Epithelial cell of esophagus (primary cell): ENCODE measurements at regions not wholly inside any gene's neighbourhood (a gene's known extent, or its start where the extent isn't known, plus 50 kb on each side); places are given as distances from the start of the nearest gene placed in this dataset.

Source experiments
- DNase-seq: peaks from one replicate; pipeline ENCODE4 v3.0.0; 2010; ENCODE audit warnings: low read depth
- H3K4me3 ChIP-seq: 2 replicates; pipeline ENCODE4 v1.5.1; 2011; ENCODE audit warnings: mild to moderate bottlenecking, low read length, control low read depth
- CTCF ChIP-seq: IDR thresholded peaks from 2 replicates; pipeline ENCODE4 v1.5.1; 2011; ENCODE audit warnings: low read depth, mild to moderate bottlenecking, low read length, control low read depth, inconsistent platforms; ENCODE audit not compliant: insufficient read depth; ENCODE audit errors: missing control alignments

GRCh38 chr2:81903534-81903933 is 1599.0 kb upstream of the LRRTM1 start:
- no peak for DNase-seq
- H3K4me3 ChIP-seq: no peak overlapping the region
- no peak for TF ChIP-seq CTCF

GRCh38 chr2:81901017-81901416 is 1596.5 kb upstream of the LRRTM1 start:
- DNase-seq: peak; percentile 7
- no peak overlapping the region for H3K4me3 ChIP-seq

GRCh38 chr2:81895620-81896250 is 1591.2 kb upstream of the LRRTM1 start:
- H3K4me3 ChIP-seq: no peak overlapping the region
- DNase-seq: no peak
- TF ChIP-seq CTCF: no peak

More at GRCh38 chr2:81901017-81901416, 1596.5 kb upstream of the LRRTM1 start:
- TF ChIP-seq CTCF: peak; percentile 4

- peak; percentile 1 for DNase-seq
- H3K4me3 ChIP-seq: no peak overlapping the region
- no peak for TF ChIP-seq CTCF
Measured at GRCh38 chr2:81894451-81894990, 1590.0 kb upstream of the LRRTM1 start.

- no peak for TF ChIP-seq CTCF
- no peak overlapping the region for H3K4me3 ChIP-seq
- no peak for DNase-seq
Measured at GRCh38 chr2:81876624-81877023, 1572.1 kb upstream of the LRRTM1 start.

GRCh38 chr2:81872006-81872405 is 1567.5 kb upstream of the LRRTM1 start:
- peak; percentile 0 for DNase-seq

More at GRCh38 chr2:81872006-81872405, 1567.5 kb upstream of the LRRTM1 start:
- no peak for TF ChIP-seq CTCF
- no peak overlapping the region for H3K4me3 ChIP-seq
